Endodermal cell (in vitro differentiated cells): ENCODE measurements at regions not wholly inside any gene's neighbourhood (a gene's known extent, or its start where the extent isn't known, plus 50 kb on each side); places are given as distances from the start of the nearest gene placed in this dataset.

ENCODE experiments used
- DNase-seq: peaks from one replicate; pipeline ENCODE4 v3.0.0-alpha.2; 2017
- H3K27ac ChIP-seq: 2 replicates; pipeline ENCODE4 v1.5.1; 2013; ENCODE audit warnings: mild to moderate bottlenecking, low read depth, low read length, moderate library complexity
- H3K27me3 ChIP-seq: 2 replicates; pipeline ENCODE4 v1.6.1; 2013; ENCODE audit warnings: mild to moderate bottlenecking, low read length, moderate library complexity; ENCODE audit not compliant: insufficient read depth, control insufficient read depth, poor library complexity, severe bottlenecking
- H3K36me3 ChIP-seq: 2 replicates; pipeline ENCODE4 v1.7.0; 2013; ENCODE audit warnings: mild to moderate bottlenecking, low read length, moderate library complexity; ENCODE audit not compliant: control insufficient read depth, insufficient read depth
- H3K4me1 ChIP-seq: one replicate; pipeline ENCODE4 v1.7.0; 2013; ENCODE audit warnings: low read length; ENCODE audit not compliant: control insufficient read depth, insufficient read depth
- H3K4me3 ChIP-seq: 2 replicates; pipeline ENCODE4 v1.5.1; 2013; ENCODE audit warnings: mild to moderate bottlenecking, low read length, moderate library complexity
- H3K9ac ChIP-seq: 2 replicates; pipeline ENCODE4 v1.6.1; 2013; ENCODE audit warnings: mild to moderate bottlenecking, low read length, moderate library complexity; ENCODE audit not compliant: poor library complexity, severe bottlenecking; ENCODE audit errors: extremely low read depth
- H3K9me3 ChIP-seq: 2 replicates; pipeline ENCODE4 v1.6.1; 2013; ENCODE audit warnings: mild to moderate bottlenecking, low read length, moderate library complexity; ENCODE audit not compliant: control insufficient read depth
- H3K27ac Mint-ChIP-seq: 2 replicates; pipeline ENCODE4 v1.8.0; 2020; ENCODE audit warnings: mixed read lengths
- H3K27me3 Mint-ChIP-seq: 2 replicates; pipeline ENCODE4 v1.8.0; 2021; ENCODE audit warnings: mild to moderate bottlenecking, mixed read lengths; ENCODE audit not compliant: insufficient read depth
- H3K36me3 Mint-ChIP-seq: 2 replicates; pipeline ENCODE4 v1.8.0; 2020; ENCODE audit warnings: low read depth, mixed read lengths
- H3K4me1 Mint-ChIP-seq: 2 replicates; pipeline ENCODE4 v1.8.0; 2020; ENCODE audit warnings: mixed read lengths
- H3K4me3 Mint-ChIP-seq: 2 replicates; pipeline ENCODE4 v1.8.0; 2020; ENCODE audit warnings: mild to moderate bottlenecking, moderate library complexity, mixed read lengths
- H3K9me3 Mint-ChIP-seq: 2 replicates; pipeline ENCODE4 v1.8.0; 2020; ENCODE audit warnings: mild to moderate bottlenecking, mixed read lengths
- CTCF ChIP-seq: fragments of 200-600 bp; sonication (generic); conservative IDR thresholded peaks from 2 replicates; pipeline ENCODE4 v1.5.0; 2021; ENCODE audit warnings: antibody characterized with exemption, mild to moderate bottlenecking
- WGBS, 2 experiments: methylation state at CpG; one replicate each; pipeline versions ENCODE4 v1.1.5 to v1.1.7; 2013; ENCODE audit warnings: missing lambda C conversion rate in 2 of 2, mixed read lengths in 1 of 2; ENCODE audit not compliant: insufficient coverage in 1 of 2, insufficient read length in 1 of 2; 5-methylcytosine and 5-hydroxymethylcytosine counted together

GRCh38 chr18:47726550-47726949 lies 203.9 kb downstream of the SMAD2 start:
- H3K4me3 ChIP-seq, result no peak overlapping the region
- Mint-ChIP-seq H3K27me3 (no peaks in the 10 kb centered on the region), H3K4me1 (peaks cover 3% of the 10 kb centered on the region), H3K4me3 (no peak overlapping the region), H3K9me3 (no peaks in the 10 kb centered on the region), H3K36me3 (no peaks in the 10 kb centered on the region), H3K27ac (no peak overlapping the region)
- DNase-seq, result no peak
- no peaks in the 10 kb centered on the region for H3K4me1 ChIP-seq
- H3K9ac ChIP-seq, result no peak overlapping the region
- H3K27me3 ChIP-seq, result no peaks in the 10 kb centered on the region
- H3K27ac ChIP-seq, result no peak overlapping the region
- H3K9me3 ChIP-seq, result no peaks in the 10 kb centered on the region
- WGBS, 2 experiments, result no CpG with 5 or more reads among the region's 1 CpG
- no peak for TF ChIP-seq CTCF
- no peaks in the 10 kb centered on the region for H3K36me3 ChIP-seq

GRCh38 chr18:47725656-47726055 lies 204.8 kb downstream of the SMAD2 start:
- no peak for DNase-seq
- no peak overlapping the region for H3K4me3 Mint-ChIP-seq
- H3K36me3 ChIP-seq, result no peaks in the 10 kb centered on the region
- no peaks in the 10 kb centered on the region for H3K4me1 ChIP-seq
- no peaks in the 10 kb centered on the region for H3K27me3 Mint-ChIP-seq
- peaks cover 3% of the 10 kb centered on the region for H3K4me1 Mint-ChIP-seq
- H3K9me3 ChIP-seq, result no peaks in the 10 kb centered on the region
- H3K9me3 Mint-ChIP-seq, result no peaks in the 10 kb centered on the region
- H3K27ac ChIP-seq, result no peak overlapping the region
- WGBS, 2 experiments, result 93 to 100% methylated on average over 3 of the region's 3 CpGs
- no peak overlapping the region for H3K4me3 ChIP-seq
- H3K27me3 ChIP-seq, result no peaks in the 10 kb centered on the region
- no peaks in the 10 kb centered on the region for H3K36me3 Mint-ChIP-seq
- H3K27ac Mint-ChIP-seq, result no peak overlapping the region
- no peak for TF ChIP-seq CTCF
- no peak overlapping the region for H3K9ac ChIP-seq

GRCh38 chr18:47724186-47724975 lies 206.1 kb downstream of the SMAD2 start:
- DNase-seq, result peak; percentile 75
- Histone ChIP-seq H3K36me3 (no peaks in the 10 kb centered on the region), H3K9ac (no peak overlapping the region), H3K9me3 (no peaks in the 10 kb centered on the region), H3K4me1 (no peaks in the 10 kb centered on the region), H3K4me3 (no peak overlapping the region), H3K27ac (no peak overlapping the region), H3K27me3 (no peaks in the 10 kb centered on the region)
- WGBS, 2 experiments, result 24 to 81% methylated on average over 2 to 9 of the region's 9 CpGs
- H3K36me3 Mint-ChIP-seq, result no peaks in the 10 kb centered on the region
- H3K27ac Mint-ChIP-seq, result no peak overlapping the region
- H3K27me3 Mint-ChIP-seq, result no peaks in the 10 kb centered on the region
- H3K4me1 Mint-ChIP-seq, result no peaks in the 10 kb centered on the region
- H3K4me3 Mint-ChIP-seq, result no peak overlapping the region
- TF ChIP-seq CTCF, result no peak
- H3K9me3 Mint-ChIP-seq, result no peaks in the 10 kb centered on the region
